ENCODE measurements at regions not wholly inside any gene's neighbourhood (a gene's known extent, or its start where the extent isn't known, plus 50 kb on each side); places are given as distances from the start of the nearest gene placed in this dataset.

GRCh38 chr4:10974371-10974770 lies 289.8 kb upstream of the CLNK start:
- no peak for DNase-seq (ENCODE audit: low read depth in 6 of 9, low spot score in 9 of 9)
- 97% methylated on average over 9 of the region's 9 CpGs for WGBS
- Histone ChIP-seq H3K27ac (ENCODE audit: low read depth in 1 of 2, low read length in 1 of 2) (no peak overlapping the region), H3K9me3 (ENCODE audit: control insufficient read depth in 2 of 2, insufficient read depth in 1 of 2, low read length in 1 of 2) (no peaks in the 10 kb centered on the region), H3K27me3 (ENCODE audit: control insufficient read depth in 2 of 2, insufficient read depth in 1 of 2, low read length in 1 of 2) (no peaks in the 10 kb centered on the region), H3K4me1 (ENCODE audit: control insufficient read depth in 2 of 2, insufficient read depth in 2 of 2, low read length in 2 of 2) (no peaks in the 10 kb centered on the region), H3K36me3 (ENCODE audit: control insufficient read depth in 2 of 2, insufficient read depth in 2 of 2, low read length in 1 of 2) (no peaks in the 10 kb centered on the region), H3K4me3 (ENCODE audit: low read length in 2 of 2) (no peak overlapping the region)

- no peaks in the 10 kb centered on the region for H3K36me3 ChIP-seq (ENCODE audit: control insufficient read depth in 2 of 2, insufficient read depth in 2 of 2, low read length in 1 of 2)
- H3K9me3 ChIP-seq (ENCODE audit: control insufficient read depth in 2 of 2, insufficient read depth in 1 of 2, low read length in 1 of 2), result no peaks in the 10 kb centered on the region
- WGBS, result 75% methylated on average over 3 of the region's 3 CpGs
- no peak overlapping the region for H3K27ac ChIP-seq (ENCODE audit: low read depth in 1 of 2, low read length in 1 of 2)
- H3K4me1 ChIP-seq (ENCODE audit: control insufficient read depth in 2 of 2, insufficient read depth in 2 of 2, low read length in 2 of 2), result peaks cover 0 to 5% of the 10 kb centered on the region in 2 donors
- H3K27me3 ChIP-seq (ENCODE audit: control insufficient read depth in 2 of 2, insufficient read depth in 1 of 2, low read length in 1 of 2), result no peaks in the 10 kb centered on the region
- DNase-seq (ENCODE audit: low read depth in 6 of 9, low spot score in 9 of 9), result no peak
- H3K4me3 ChIP-seq (ENCODE audit: low read length in 2 of 2), result no peak overlapping the region
Measured at GRCh38 chr4:10973686-10974085, 289.1 kb upstream of the CLNK start.

DNA sequence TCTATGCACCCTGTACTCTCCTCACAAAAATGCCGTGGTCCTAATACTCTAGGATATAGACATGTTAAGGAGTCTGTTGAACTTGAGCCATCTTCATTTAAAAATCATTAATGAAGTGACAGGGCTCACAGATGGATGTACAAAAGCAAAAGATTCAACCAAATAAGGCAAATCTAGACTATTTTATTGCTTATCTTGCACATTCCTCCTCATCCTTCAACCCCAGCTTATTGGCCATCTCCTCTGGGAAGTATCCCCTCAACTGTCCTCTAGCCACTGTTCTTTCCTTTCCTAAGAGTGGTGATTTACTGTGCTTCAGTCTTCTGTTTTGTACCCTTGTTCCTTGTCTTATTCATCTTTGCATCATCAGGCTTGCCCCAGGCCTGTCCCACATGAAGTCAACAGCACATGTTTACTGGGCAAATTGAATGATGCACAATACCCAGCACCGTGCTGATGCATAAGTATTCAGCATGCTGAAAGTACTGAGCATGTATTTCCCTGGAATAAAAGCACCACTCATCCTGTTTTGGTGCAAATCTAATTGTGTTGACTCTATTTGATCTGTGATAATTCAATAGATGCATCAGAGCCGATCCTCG lies 287.3 kb upstream of the CLNK start:
- Histone ChIP-seq H3K4me1 (ENCODE audit: control insufficient read depth in 2 of 2, insufficient read depth in 2 of 2, low read length in 2 of 2) (peaks cover 0 to 5% of the 10 kb centered on the region in 2 donors), H3K9me3 (ENCODE audit: control insufficient read depth in 2 of 2, insufficient read depth in 1 of 2, low read length in 1 of 2) (no peaks in the 10 kb centered on the region), H3K27ac (ENCODE audit: low read depth in 1 of 2, low read length in 1 of 2) (no peak overlapping the region), H3K27me3 (ENCODE audit: control insufficient read depth in 2 of 2, insufficient read depth in 1 of 2, low read length in 1 of 2) (no peaks in the 10 kb centered on the region), H3K36me3 (ENCODE audit: control insufficient read depth in 2 of 2, insufficient read depth in 2 of 2, low read length in 1 of 2) (no peaks in the 10 kb centered on the region), H3K4me3 (ENCODE audit: low read length in 2 of 2) (no peak overlapping the region)
- 97% methylated on average over 4 of the region's 4 CpGs for WGBS
- DNase-seq (ENCODE audit: low read depth in 6 of 9, low spot score in 9 of 9), result no peak

GRCh38 chr4:10965196-10965595 lies 280.6 kb upstream of the CLNK start:
- Histone ChIP-seq H3K9me3 (ENCODE audit: control insufficient read depth in 2 of 2, insufficient read depth in 1 of 2, low read length in 1 of 2) (peaks cover 0 to 3% of the 10 kb centered on the region in 2 donors), H3K27me3 (ENCODE audit: control insufficient read depth in 2 of 2, insufficient read depth in 1 of 2, low read length in 1 of 2) (no peaks in the 10 kb centered on the region)
- WGBS, result 95% methylated on average over 5 of the region's 5 CpGs

DNA sequence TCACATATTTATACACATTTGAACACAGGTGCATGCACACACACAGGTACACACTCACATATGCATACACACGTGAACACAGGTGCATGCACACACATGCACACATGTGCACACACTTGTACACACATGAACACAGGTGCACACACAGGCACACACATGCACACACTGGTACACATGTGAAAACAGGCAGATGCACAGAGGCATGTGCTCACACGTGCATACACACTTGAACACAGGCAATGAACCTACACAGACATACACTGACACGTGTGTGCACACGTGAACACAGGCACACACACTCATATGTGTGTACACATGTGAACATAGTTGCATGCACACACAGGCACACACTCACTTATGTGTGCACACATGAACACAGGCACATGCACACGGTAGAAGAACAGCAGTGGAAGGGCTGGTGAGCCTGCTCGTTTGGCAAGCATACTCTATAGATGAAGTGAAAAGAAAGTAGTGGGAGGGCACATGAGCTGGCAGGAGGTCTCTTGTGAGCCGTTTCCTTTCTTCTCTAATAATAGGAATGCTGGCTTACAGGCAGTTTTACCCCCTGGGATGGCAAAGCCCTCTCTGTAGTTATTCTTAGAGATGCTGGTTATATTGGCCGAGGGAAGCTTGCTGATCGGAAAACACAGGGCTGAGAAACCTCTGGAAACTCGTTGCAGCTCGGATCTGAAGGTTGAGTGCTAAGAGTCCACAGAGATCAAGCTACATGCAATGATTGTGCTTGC lies 279.6 kb upstream of the CLNK start:
- no peaks in the 10 kb centered on the region for H3K36me3 ChIP-seq (ENCODE audit: control insufficient read depth in 2 of 2, insufficient read depth in 2 of 2, low read length in 1 of 2)
- no peaks in the 10 kb centered on the region for H3K27me3 ChIP-seq (ENCODE audit: control insufficient read depth in 2 of 2, insufficient read depth in 1 of 2, low read length in 1 of 2)
- no peak overlapping the region for H3K4me3 ChIP-seq (ENCODE audit: low read length in 2 of 2)
- H3K9me3 ChIP-seq (ENCODE audit: control insufficient read depth in 2 of 2, insufficient read depth in 1 of 2, low read length in 1 of 2), result peaks cover 0 to 3% of the 10 kb centered on the region in 2 donors
- 92% methylated on average over 11 of the region's 11 CpGs for WGBS
- no peak for DNase-seq (ENCODE audit: low read depth in 6 of 9, low spot score in 9 of 9)
- peaks cover 16% of the 10 kb centered on the region in 2 donors for H3K4me1 ChIP-seq (ENCODE audit: control insufficient read depth in 2 of 2, insufficient read depth in 2 of 2, low read length in 2 of 2)
- H3K27ac ChIP-seq (ENCODE audit: low read depth in 1 of 2, low read length in 1 of 2), result no peak overlapping the region

More at GRCh38 chr4:10965196-10965595, 280.6 kb upstream of the CLNK start:
- no peak overlapping the region for H3K4me3 ChIP-seq (ENCODE audit: low read length in 2 of 2)
- DNase-seq (ENCODE audit: low read depth in 6 of 9, low spot score in 9 of 9), result no peak
- no peaks in the 10 kb centered on the region for H3K36me3 ChIP-seq (ENCODE audit: control insufficient read depth in 2 of 2, insufficient read depth in 2 of 2, low read length in 1 of 2)
- H3K27ac ChIP-seq (ENCODE audit: low read depth in 1 of 2, low read length in 1 of 2), result no peak overlapping the region
- H3K4me1 ChIP-seq (ENCODE audit: control insufficient read depth in 2 of 2, insufficient read depth in 2 of 2, low read length in 2 of 2), result peaks cover 8 to 12% of the 10 kb centered on the region in 2 donors

DNA sequence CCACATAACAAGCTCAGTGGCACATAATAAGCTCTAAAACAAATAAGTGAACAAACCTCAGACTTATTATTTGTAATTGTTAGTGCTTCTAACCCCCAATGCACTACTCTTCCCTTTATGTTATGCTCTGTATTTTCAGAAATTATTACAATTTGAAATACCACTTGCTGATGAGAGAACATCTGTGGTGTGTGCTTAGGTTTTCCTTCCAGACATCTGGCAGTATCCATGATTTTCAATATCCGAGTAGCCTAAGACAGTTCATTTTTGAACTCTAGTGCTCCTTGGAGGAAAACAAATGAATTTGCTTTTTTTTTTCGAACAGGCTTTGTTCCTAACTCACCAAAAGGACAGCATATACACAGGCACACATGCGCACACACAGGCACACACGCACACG lies 278.7 kb upstream of the CLNK start:
- Histone ChIP-seq H3K27ac (ENCODE audit: low read depth in 1 of 2, low read length in 1 of 2) (no peak overlapping the region), H3K36me3 (ENCODE audit: control insufficient read depth in 2 of 2, insufficient read depth in 2 of 2, low read length in 1 of 2) (no peaks in the 10 kb centered on the region), H3K4me3 (ENCODE audit: low read length in 2 of 2) (no peak overlapping the region), H3K4me1 (ENCODE audit: control insufficient read depth in 2 of 2, insufficient read depth in 2 of 2, low read length in 2 of 2) (peaks cover 21 to 24% of the 10 kb centered on the region in 2 donors), H3K27me3 (ENCODE audit: control insufficient read depth in 2 of 2, insufficient read depth in 1 of 2, low read length in 1 of 2) (no peaks in the 10 kb centered on the region), H3K9me3 (ENCODE audit: control insufficient read depth in 2 of 2, insufficient read depth in 1 of 2, low read length in 1 of 2) (peaks cover 0 to 3% of the 10 kb centered on the region in 2 donors)
- DNase-seq (ENCODE audit: low read depth in 6 of 9, low spot score in 9 of 9), result no peak
- 98% methylated on average over 5 of the region's 5 CpGs for WGBS

- Histone ChIP-seq H3K27me3 (ENCODE audit: control insufficient read depth in 2 of 2, insufficient read depth in 1 of 2, low read length in 1 of 2) (no peaks in the 10 kb centered on the region), H3K4me3 (ENCODE audit: low read length in 2 of 2) (no peak overlapping the region), H3K4me1 (ENCODE audit: control insufficient read depth in 2 of 2, insufficient read depth in 2 of 2, low read length in 2 of 2) (peaks cover 25% of the 10 kb centered on the region in 2 donors), H3K36me3 (ENCODE audit: control insufficient read depth in 2 of 2, insufficient read depth in 2 of 2, low read length in 1 of 2) (no peaks in the 10 kb centered on the region), H3K27ac (ENCODE audit: low read depth in 1 of 2, low read length in 1 of 2) (no peak overlapping the region), H3K9me3 (ENCODE audit: control insufficient read depth in 2 of 2, insufficient read depth in 1 of 2, low read length in 1 of 2) (peaks cover 0 to 3% of the 10 kb centered on the region in 2 donors)
- no peak for DNase-seq (ENCODE audit: low read depth in 6 of 9, low spot score in 9 of 9)
- 88% methylated on average over 1 of the region's 1 CpG for WGBS
Measured at GRCh38 chr4:10962246-10962645, 277.7 kb upstream of the CLNK start.

GRCh38 chr4:10960389-10960788 lies 275.8 kb upstream of the CLNK start:
- Histone ChIP-seq H3K27ac (ENCODE audit: low read depth in 1 of 2, low read length in 1 of 2) (no peak overlapping the region), H3K9me3 (ENCODE audit: control insufficient read depth in 2 of 2, insufficient read depth in 1 of 2, low read length in 1 of 2) (no peaks in the 10 kb centered on the region), H3K4me3 (ENCODE audit: low read length in 2 of 2) (no peak overlapping the region), H3K4me1 (ENCODE audit: control insufficient read depth in 2 of 2, insufficient read depth in 2 of 2, low read length in 2 of 2) (peaks cover 25% of the 10 kb centered on the region in 2 donors), H3K36me3 (ENCODE audit: control insufficient read depth in 2 of 2, insufficient read depth in 2 of 2, low read length in 1 of 2) (no peaks in the 10 kb centered on the region), H3K27me3 (ENCODE audit: control insufficient read depth in 2 of 2, insufficient read depth in 1 of 2, low read length in 1 of 2) (no peaks in the 10 kb centered on the region)
- 57% methylated on average over 5 of the region's 5 CpGs for WGBS
- DNase-seq (ENCODE audit: low read depth in 6 of 9, low spot score in 9 of 9), result peak in 2 of 9 donors; percentile 36 to 41

DNA sequence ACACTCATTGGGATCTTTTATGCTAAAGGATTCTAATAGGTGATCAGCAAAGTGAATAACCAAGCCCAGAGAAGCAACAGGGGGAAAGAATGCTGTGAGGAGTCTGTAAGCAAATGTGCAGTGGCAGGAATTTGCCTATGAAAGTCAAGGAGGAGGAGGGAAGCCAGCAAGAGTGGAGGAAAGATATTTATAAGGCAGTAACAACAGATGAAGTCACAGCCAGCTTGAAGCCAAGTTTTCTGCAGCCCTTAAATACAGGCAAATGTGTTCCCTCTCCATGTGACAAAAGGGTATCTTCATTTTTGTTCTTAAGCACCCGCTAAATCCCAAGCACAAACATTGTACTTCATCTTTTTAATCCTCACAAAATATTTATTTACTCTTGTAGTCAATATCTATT lies 275.0 kb upstream of the CLNK start:
- Histone ChIP-seq H3K9me3 (ENCODE audit: control insufficient read depth in 2 of 2, insufficient read depth in 1 of 2, low read length in 1 of 2) (no peaks in the 10 kb centered on the region), H3K4me3 (ENCODE audit: low read length in 2 of 2) (no peak overlapping the region), H3K27me3 (ENCODE audit: control insufficient read depth in 2 of 2, insufficient read depth in 1 of 2, low read length in 1 of 2) (no peaks in the 10 kb centered on the region), H3K4me1 (ENCODE audit: control insufficient read depth in 2 of 2, insufficient read depth in 2 of 2, low read length in 2 of 2) (peaks cover 31% of the 10 kb centered on the region in 2 donors), H3K27ac (ENCODE audit: low read depth in 1 of 2, low read length in 1 of 2) (no peak overlapping the region), H3K36me3 (ENCODE audit: control insufficient read depth in 2 of 2, insufficient read depth in 2 of 2, low read length in 1 of 2) (no peaks in the 10 kb centered on the region)
- no peak for DNase-seq (ENCODE audit: low read depth in 6 of 9, low spot score in 9 of 9)
- 92% methylated on average over 1 of the region's 1 CpG for WGBS

All from thymus (tissue), 11 donors.